Frontal cortex (tissue), 3 donors: ENCODE measurements at regions not wholly inside any gene's neighbourhood (a gene's known extent, or its start where the extent isn't known, plus 50 kb on each side); places are given as distances from the start of the nearest gene placed in this dataset.

ENCODE experiments used
- DNase-seq, 2 donors: peaks; one replicate each; pipeline ENCODE4 v3.0.0; 2012; ENCODE audit warnings: low spot score in 2 of 2
- FAIRE-seq: peaks from 2 replicates; lab custom pipeline; 2012; peaks lifted over from hg19 to GRCh38; lab: Jason Lieb, UNC
- donor health status: control.
- donor health status: control.
- donor health status: control.

DNA sequence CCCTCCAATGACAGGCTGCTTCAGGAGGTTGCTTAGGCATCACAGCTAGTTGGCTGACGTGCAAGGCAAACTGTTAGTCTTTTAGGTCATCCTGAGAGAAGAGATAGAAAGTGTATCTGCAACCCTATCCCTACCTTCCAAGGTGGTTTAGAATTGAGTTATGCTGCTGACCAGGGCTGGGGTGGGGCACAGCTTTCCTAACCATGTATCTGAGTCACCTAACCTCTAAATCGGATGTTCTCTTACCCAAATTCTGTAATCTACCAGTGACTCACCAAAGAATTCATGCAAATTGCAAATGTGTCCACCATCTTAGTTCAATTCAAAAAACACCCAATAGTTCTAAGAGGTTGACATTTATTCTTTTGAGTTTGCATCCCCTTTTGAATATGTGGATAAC is 107.2 kb upstream of the DYNLRB2 start:
- FAIRE-seq (no peak), DNase-seq (no peak)

DNA sequence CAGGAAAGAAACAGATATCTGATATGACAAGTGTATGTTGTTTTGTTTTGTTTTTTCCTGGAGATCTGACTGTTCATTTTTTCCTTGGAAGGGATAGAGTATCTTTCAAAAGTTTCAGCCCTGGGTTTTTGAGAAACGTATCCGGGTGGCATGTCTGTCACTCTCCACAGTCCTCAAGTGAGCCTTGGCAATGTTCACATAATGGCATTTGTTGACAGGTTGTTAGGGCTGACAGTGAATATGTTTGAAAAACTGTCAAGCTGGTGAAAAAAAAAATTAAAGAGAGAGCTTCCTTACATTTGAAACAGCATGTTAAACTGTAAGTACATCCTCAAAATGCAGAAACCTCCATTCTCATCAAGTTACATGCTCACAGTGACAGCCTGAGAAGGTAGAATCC is 113.0 kb upstream of the DYNLRB2 start:
- DNase-seq = no peak
- FAIRE-seq = no peak

DNA sequence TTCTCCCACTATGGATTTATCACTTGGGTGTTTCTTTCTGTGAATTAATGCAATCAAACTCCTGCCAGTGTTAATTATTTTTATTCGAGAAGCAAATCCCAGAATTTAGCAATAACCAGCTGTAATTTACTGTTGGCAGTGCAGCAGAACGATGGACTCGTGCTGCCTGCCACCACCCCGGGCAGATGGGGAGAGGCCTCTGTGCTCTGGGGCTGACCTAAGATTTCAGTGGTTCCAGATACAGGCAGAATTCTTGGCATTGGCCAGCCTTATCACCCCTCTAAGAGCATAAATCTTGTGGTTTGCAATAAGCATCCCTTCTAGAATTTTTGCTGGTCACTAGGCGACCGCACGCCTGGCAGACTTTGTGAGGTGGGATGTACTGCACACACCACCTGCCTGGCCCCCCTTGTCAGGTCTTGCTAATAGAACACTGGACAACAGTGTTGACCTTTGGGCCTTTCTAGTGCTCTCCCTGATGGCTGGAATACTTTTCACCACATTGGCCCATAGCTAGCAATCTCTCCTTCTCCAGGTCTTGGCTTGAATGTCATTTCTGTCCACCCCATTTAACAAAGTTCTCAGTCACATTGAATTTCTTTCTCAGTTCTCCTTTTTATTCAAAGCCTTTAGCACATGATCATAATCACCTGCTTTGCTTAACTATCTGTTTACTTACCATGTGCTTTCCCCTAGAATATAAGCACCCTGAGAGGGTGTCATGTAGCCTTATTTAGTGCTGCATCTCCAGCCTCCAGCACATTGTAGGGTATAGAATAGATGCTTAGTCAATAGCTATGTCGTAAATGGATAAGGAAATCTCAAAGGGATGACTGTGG is 122.1 kb upstream of the DYNLRB2 start:
- DNase-seq = no peak
- FAIRE-seq = no peak

DNA sequence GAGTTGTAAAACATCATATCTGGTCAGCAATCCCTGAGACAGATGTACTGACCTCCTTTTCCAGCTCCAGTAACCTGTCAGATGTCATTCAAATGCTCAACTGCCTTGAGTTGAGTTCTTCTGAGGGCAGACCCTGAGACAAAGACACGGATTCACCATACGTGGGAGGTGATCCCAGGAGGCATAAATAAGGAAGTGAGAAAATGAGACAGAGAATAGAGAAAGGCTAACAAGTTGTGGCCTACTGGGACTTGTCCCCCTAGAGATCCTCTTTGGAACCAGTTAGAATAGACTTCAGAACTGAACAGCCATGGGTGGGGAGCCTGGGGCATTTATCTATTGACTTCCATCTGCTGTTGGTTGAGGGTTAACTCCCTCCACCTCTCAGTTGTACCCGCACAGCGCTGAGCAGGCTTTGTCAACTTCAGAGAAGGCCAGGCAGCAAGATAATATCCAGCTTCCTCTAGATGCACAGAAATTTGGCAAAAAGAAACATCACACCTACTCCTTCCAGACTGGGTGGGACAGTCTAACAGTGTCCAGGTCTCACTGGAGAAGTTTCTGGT is 123.0 kb upstream of the DYNLRB2 start:
- FAIRE-seq (no peak), DNase-seq (no peak)

DNA sequence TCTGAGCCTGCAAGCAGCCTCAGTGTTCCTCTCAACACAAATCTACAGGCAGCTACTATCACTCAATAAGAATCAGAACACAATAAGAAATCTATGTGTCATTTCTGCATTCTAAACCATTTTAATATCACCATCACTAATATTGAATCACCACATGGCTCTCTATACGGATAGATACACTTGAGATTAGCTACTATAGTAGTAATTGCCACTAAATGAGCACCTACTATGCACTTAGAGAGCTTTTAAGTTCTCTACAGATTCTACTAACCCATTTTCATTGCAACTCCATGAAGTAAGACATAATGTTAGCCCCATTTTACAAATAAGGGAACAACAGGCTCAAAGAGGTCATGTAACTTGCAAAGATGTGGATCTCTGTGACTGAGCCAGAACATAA is 132.8 kb upstream of the DYNLRB2 start:
- FAIRE-seq (no peak), DNase-seq (no peak)

DNA sequence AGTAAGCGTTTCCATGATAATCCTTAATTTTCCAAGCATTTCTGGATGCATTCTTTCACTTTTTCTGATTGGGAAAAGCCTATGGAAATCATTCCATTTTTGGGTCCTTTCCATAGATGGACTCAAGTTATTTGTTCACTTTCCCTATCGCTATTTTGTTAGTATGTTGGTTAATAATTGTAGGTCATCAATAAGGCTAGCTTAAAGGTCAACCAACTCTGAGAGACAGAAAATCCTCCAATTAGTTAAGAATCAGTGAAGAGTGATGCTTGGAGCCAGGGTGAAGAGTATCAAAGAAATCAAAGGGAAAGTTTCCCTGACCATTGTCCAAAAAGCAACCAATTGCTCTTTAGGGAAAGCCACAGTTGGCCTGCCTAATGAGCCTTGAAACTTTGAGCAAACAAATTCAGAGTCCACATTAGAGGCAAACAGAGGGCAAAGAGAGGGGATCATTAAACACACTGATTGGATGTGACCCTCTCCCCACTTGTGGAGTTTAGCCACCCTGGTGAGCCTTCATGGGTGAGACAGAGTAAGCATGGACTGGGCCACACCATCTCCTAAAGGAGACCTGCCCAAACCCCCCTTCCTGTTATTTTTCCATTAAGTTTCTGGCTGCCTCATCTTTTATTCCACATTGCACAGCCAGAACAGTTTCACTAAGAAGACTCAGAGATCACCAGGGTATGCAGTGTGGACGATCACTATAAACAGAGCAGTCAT is 133.4 kb upstream of the DYNLRB2 start:
- no peak for FAIRE-seq

DNA sequence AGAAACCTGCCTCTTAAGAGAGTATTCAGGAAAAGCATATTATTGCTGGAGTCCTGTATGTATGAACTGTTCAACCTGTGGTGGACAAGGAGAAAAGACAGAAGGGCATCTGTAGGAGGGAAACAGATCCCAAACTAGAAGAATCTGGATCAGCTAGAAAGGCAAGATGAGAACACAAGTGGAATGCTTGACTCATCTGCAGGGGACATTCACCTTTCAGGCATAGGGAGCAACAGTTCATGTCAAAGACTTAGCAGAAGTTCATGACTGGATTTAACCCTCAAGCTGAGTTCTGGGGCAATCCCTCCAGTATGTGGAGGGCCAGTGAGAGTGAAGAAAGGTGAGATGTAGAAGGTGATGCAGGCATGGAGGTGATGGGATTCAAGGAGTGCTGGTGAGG is 135.9 kb upstream of the DYNLRB2 start:
- DNase-seq (no peak), FAIRE-seq (no peak)

More for the DNA sequence above, 133.4 kb upstream of the DYNLRB2 start:
- DNase-seq = no peak

DNA sequence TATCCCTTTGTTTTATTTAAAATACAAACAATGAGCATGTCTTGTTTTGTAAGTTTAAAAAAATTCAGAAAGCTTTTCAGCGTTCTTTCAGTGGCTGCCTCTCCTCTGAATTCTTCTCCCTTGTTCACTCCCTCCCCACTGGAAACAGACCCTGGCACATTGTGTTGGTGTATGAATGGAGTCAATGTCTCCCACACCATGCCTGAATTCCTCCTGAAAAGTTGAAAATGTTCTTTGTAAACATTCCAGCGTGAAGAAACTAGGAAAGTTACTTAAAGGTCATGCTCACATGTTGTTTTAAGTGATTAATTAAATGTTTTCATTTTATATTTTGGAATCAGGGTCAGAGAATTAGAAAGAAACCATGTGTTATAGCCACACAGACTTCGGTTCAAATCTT is 136.9 kb upstream of the DYNLRB2 start:
- FAIRE-seq (no peak), DNase-seq (no peak)

DNA sequence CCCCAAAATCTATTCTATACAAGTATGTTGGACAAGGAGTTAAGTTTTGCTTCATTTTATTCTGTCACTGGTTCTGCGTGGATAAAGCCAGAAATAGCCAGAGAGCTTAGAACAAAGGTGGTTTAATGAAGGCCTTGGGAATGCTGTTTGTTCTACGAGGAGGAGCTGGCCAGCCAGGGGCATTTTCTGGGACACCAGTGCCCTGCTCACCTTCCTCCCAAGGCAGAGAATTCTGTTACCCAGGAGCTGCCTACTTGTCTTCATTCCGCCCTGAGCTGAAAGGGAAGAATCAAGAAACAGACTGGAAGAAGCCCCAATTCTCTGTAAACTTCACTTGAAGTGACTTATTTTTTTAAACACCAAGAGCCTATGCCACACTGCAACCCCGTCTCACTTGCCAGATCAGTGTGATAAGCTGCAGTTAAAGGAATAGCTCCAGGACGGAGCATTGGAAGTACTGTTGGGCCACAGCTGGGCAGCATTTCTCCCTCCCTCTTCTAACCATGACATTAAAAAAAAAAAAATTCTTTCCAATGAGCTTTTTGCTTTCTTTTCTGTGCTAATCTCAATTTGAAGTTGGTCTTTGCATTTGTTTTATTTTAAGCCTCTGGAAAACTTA is 149.8 kb upstream of the DYNLRB2 start:
- FAIRE-seq = no peak
- no peak for DNase-seq

DNA sequence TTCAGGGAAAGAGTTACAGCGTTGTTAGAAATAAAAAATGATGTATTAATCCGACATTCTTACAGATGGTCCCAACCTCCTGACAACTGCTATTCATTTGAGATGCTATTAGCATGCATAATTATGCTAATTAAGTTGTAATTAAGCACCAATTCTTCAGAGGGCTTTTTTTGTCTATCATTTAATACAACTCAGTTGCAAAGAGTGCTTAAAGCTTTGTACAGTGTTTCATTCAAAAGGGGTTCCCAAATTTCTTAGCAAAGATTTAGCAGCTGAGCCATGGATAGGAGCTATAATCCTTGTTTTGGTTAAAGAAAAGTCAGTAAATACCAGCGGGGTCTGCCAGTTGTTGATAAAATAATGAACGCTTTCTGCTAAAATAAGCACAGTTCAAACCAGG is 150.7 kb upstream of the DYNLRB2 start:
- DNase-seq (no peak), FAIRE-seq (no peak)

DNA sequence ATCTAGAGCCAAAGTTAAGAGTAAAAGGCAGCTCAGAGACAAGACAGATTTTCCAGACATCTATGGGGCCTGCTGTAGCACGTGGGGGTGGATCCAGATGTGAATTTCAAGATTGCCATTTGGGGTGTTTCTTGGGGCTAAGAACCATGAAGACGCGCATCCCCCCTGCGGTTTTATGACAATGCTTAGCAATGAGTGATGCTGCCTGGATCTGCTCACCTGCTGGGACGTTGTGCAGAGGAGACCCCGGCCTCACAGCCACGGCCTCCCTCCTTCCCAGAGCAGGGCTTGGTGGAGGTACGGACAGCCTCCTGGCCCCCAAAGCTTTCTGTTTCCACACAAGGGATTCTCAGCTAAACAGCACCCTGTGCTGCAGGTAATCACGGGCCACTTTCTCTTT is 151.5 kb upstream of the DYNLRB2 start:
- FAIRE-seq (no peak), DNase-seq (no peak)

DNA sequence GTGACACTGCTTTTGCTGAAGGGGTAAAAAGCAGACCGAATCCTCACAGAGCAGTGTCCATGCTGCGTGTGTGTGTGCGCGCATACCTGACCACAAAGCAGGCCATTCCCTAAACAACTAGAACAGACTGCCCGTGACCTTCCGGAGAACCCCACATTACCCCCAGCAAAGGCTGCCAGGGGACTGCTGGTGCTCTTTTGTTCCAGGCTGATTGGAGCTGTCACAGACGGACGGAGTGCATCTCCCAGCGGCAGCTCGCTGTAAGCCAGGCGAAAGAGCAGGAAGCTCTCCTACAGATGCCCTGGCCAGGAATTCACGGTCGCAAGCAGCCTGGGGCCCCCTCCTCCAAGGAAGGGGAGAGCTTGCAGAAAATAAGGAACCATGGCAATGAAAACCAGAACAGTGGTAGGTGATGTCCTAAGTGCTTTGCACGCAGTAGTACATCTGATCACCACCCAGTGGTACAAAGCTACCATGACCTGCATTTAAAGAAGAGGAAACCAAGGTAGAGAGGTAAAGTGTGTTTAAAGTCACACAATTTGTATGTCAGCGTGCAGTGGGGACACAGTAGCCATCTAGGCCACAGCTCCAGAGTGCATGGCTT is 153.4 kb upstream of the DYNLRB2 start:
- FAIRE-seq = no peak

DNA sequence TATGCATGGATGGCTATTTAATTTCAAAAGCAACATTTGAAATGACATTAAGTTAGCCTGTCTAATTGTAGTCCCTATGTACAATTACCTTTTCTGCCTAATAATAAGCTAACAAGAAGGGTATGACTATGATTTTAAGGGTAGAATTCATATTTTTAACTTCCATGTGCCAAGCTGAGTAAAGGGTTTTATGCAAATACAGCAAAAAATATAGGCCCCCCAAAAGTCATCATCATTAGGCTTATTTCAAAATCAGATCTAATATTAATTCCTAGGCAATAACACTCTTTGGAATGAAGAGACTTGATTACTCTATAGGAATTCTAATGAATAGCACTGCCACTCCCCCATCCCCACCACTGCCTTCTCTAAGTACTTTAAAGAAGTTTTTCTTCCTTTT is 155.9 kb upstream of the DYNLRB2 start:
- DNase-seq = no peak
- no peak for FAIRE-seq

More for the DNA sequence above, 153.4 kb upstream of the DYNLRB2 start:
- DNase-seq = no peak

DNA sequence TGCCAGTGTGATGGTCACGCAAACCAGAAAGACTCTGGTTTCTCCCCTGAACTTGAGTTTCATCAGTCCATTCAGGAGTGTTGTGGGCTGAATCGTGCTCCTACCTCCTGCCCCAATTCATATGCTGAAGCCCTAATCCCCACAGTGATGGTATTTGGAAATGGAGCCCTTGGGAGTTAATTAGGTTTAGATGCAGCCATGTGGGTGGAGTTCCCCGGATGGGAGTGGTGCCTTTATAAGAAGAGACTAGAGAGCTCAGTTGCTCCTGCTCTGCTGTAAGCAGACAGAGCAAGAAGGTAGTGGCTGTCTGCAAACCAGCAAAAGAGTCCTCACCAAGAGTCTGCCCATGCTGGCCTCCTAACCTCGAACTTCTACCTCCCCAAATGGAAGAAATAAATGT is 160.3 kb upstream of the DYNLRB2 start:
- DNase-seq (no peak), FAIRE-seq (no peak)

DNA sequence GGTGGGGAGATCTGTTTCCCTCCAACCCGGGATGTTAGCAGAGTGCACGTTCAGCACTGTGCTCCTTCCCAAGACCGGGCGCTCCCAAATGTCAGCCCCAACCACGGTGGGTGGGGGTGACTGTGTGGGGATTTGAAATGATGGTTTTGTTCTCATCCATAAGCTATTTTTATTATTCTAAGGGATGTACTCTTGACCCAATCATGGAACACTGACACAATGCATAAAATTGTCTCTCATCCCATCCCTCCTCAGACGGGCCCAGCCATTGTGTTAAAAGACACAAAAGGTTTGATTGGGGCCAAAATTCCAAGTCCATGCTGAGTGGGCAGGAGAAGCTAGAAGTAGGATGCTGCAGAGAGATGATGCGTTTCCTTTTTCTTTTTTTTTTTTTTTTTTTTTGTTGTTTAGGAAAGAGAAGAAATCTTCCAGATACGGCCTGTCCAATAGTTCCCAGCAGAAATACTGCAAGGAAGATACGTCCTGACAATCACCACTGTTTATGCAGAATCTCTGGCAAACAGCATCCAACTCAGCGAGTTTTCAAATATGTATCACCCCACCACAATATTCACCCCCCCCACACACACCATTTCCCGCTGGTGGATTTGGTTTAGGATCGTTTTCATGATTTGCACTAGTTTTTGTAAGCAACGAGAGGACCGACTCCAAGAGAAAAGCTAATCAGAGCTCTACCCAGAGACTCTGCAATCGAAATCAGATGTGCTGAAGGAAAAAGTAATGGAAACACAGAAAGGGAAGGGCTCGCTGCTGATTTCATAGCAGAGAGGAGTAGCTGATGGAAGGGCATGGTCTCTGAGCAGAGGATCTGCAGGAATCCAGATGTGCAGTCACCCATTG is 163.5 kb upstream of the DYNLRB2 start:
- FAIRE-seq (no peak), DNase-seq (no peak)

DNA sequence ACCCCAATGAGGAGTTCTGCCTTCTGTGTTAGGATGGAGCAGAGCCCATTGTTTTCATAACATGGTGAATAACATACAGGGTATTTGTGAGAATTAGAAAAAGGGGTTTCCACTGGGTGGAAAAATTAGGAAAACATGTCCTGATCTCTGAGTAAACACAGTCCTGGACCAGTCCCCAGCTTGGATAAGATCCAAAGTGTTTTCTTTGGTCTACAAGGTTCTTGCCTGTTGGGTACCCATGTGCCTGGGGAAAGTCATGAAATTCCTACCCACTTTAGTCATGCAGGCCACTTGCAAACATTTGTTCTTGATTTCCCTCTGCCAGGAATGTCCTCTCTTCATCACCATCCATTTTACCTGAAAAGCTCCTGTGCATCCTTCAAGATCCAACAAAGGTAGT is 164.8 kb upstream of the DYNLRB2 start:
- no peak for DNase-seq
- no peak for FAIRE-seq

DNA sequence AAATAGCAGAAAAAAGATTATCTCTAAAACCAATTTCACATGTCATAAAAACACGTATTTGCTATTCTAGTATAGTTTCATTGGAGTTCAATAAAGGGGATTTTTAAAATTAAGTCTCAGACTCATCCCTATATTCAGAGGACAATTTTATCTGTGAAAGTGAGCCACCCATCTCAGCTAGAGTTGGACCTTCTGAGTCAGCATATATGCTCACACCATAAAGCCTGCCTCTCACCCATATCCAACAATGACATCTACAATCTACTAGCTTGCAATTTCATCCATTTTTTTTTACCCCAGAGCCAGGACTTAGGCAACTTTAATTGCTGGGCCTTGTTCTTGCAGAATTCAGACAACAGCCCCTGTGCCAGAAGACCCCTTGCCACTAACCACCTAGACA is 165.3 kb upstream of the DYNLRB2 start:
- FAIRE-seq (no peak), DNase-seq (no peak)

DNA sequence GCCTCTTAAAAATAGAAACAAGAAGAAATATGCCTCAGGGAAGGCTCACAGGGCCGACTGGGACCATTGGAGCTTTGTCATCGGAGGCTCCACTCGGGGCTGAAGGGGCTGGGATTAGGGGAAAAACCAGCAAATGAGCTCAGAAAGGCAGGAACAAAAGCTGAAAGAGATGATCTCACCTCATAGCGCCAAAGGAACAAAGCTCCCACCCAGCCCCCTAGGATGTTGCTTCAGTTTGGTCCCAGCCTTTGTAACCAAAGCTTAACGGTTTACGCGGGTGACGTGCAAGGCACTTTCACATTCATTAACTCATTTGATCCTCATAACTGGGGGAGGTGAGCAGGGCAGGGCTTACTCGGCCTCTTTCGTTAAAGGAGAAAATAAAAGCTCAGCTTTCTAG is 168.5 kb upstream of the DYNLRB2 start:
- FAIRE-seq = no peak
- DNase-seq = no peak

DNA sequence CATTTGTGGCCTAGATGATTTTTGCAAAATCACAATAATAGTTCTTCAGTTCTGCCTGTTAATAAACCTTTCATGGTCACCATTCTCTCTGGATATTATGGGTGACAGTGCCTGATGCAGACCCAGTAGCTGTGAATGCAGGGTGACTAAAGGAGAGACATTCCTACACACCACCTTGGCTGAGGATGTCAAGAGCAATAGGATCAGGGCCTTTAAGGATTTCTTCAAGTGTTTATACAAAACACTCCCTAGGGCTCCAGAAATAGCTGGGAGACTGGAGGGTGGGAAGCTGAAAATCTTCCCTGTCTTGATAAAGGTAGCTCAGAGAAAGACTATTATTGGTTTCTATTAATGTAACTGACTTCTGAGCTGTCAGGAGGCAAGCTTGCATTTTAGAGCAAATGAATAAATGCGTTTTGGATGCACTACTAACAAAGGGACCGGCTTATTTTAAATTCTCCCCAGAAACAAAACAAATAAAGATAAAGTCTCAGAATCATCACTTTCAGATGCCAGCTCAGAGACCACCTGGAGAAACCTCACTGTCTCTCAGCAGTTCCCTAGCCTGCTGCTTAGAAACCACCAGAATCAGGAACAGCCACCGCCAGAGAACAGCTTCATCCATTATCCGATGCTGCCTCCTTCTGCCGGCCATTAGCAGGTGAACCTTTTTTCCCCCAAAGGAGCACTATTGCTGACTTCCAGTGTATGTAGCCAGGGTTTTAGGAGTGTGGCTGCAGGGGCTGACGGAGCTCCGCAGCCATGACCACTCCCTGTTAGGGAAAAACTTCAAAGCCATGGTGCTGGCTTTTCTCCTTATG is 171.4 kb upstream of the DYNLRB2 start:
- peak; percentile 8 to 36 for DNase-seq
- FAIRE-seq = no peak
